SKM-1 (cell line): ENCODE measurements at regions not wholly inside any gene's neighbourhood (a gene's known extent, or its start where the extent isn't known, plus 50 kb on each side); places are given as distances from the start of the nearest gene placed in this dataset.
"Not testable (repeated sequence)": the region's sequence is repeated elsewhere in the genome, so short reads cannot be mapped to it uniquely, and the experiment has no call there.

Experiments used
- DNase-seq: peaks from one replicate; lab custom pipeline; 2025; ENCODE audit not compliant: unreplicated experiment; lab: John Stamatoyannopoulos, UW

DNA sequence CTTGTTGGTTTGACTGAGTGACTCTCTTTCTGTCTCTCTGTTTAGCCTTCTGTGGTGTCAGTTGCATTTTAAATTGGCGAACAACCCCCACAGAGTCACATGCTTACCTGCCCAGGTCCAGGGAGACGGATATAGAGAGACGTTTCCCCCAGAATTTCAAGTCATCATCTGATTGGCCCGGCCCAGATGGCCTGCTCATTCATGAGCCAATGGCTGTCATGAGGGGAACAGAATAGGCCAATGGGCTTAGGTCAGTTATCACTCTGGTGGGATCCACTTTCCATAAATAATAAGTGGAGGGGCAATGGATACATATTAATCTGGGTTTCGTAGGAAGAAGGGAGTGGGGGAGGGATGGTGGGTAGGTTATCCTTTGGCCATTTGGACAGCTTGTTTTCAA, 150.0 kb upstream of the SPRED2 start:
- DNase-seq: no peak

DNA sequence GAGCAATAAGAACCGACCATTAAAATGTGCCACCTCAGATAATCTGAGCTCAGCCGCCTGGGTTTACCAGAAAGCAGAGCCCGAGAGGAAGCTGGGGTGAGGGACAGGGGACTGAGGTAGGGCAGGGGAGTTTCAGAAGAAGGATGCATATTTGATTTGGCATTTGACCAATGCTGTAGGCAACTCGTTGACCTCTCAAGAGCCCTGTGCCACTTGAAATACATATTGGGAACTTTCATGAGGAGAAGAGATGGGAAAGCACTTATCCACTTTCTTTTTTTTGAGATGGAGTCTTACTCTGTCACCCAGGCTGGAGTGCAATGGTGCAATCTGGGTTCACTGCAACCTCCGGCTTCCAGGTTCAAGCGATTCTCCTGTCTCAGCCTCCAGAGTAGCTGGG, 148.4 kb upstream of the SPRED2 start:
- no peak for DNase-seq

DNA sequence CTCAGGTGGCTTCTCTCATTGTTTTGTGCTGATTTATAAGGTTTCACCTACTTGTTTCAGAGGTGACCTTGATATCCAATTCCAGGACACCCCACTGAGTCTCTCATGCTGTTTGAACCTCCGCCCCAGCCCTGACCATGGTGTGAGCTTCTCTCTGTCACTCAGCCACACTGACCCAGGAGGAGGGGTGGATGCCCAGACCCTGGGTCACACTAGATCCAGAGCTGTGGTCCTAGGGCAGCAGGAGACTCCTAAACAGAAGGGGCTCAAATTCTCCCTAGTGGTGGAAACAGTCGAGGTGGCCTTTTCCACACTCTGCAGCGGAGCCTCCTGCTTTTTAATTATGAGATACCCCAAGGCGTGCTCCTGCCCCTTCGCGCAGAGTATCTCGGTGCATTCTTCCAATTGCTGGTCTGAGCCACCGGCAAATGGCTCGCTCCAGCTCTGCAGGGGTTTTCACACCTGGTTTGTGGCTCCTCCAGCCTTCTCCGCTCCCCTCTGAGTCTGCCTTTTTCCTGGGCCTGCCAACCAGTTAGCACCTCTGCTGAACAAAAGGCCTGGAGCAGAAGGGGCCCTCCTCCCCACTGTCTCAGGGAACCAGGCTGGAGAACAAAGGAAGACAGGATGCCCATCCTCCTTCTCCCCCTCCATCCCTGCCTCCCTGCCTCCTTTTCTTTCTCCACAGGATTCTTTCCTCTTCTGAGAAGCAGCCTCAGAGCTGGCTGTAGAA, 147.3 kb upstream of the SPRED2 start:
- DNase-seq: no peak

DNA sequence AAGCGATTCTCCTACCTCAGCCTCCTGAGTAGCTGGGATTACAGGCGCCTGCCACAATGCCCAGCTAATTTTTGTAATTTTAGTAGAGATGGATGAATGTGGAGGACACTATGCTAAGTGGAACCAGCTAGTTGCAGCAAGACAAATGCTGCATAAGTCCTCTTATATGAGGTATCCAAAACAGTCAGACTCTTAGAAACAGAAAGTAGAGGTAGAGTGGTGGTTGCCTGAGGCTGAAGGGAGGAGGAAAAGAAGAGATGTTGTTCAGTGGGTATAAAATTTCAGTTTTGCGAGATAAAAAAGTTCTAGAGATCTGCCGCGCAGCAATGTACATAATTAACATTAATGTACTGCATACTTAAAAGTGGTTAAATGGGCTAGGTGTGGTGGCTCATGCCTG, 145.3 kb upstream of the SPRED2 start:
- DNase-seq: no peak

DNA sequence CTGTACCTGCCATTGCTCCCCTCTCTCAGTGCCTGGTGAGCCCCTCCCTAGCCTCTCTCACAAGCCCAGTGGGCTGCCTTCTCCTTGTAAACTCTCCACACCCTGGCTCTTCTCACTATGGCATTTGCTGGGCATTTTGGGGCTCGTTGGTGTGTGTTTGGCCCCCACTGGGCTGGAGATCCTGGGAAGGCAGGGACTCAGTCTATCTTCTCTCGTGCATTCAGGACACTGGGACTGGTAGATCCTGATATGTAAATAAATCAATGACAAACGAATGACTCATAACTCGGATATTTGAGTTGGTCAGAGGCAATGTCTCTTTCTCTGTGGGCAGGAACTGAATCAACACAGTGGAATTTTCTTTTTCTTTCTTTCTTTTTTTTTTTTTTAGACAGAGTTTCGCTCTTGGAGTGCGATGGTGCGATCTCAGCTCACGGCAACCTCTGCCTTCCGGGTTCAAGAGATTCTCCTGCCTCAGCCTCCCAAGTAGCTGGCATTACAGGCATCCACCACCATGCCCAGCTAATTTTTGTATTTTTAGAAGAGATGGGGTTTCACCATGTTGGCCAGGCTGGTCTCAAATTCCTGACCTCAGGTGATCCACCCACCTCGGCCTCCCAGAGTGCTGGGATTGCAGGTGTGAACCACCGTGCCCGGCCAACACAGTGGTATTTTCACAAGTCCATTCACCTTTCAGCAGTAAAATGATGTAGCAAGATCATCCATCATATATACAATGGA, 144.6 kb upstream of the SPRED2 start:
- DNase-seq: no peak

DNA sequence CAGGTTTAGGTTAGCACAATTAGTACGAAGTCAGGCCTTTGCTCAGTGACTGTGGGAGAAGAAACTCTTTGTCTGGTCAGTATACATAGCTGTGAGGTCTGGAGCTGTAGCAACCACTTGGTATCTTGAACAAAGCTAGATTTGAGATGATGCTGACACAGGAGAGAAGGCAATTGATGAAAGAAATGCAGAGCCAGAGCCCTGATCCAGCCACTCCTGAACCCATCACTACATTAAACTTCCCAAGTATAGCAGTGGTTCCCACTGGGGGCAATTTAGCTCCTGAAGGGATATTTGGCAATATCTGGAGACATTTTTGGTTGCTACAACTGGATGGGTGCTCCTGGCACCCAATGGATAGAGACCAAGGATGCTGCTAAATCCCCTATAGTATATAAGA, 143.9 kb upstream of the SPRED2 start:
- no peak for DNase-seq

DNA sequence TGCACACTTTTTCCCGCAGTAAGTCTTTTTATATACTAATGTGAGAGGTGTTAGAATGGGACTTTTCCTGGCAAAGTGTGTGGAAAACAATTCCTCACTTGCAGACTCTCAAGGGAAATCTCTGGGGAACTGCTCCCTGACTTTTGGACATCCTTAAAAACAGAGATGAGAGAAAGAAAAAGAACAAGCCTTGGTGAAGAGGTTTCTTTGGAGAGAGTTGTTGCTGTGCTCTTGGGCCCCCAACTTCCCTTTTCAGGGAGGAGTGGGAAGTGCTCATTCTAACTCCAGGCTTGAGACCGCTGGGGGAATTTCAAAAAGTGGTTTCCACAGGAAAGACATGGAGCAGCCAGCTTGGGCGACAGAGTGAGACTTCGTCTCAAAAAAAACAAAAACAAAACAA, 142.6 kb upstream of the SPRED2 start:
- DNase-seq: no peak

DNA sequence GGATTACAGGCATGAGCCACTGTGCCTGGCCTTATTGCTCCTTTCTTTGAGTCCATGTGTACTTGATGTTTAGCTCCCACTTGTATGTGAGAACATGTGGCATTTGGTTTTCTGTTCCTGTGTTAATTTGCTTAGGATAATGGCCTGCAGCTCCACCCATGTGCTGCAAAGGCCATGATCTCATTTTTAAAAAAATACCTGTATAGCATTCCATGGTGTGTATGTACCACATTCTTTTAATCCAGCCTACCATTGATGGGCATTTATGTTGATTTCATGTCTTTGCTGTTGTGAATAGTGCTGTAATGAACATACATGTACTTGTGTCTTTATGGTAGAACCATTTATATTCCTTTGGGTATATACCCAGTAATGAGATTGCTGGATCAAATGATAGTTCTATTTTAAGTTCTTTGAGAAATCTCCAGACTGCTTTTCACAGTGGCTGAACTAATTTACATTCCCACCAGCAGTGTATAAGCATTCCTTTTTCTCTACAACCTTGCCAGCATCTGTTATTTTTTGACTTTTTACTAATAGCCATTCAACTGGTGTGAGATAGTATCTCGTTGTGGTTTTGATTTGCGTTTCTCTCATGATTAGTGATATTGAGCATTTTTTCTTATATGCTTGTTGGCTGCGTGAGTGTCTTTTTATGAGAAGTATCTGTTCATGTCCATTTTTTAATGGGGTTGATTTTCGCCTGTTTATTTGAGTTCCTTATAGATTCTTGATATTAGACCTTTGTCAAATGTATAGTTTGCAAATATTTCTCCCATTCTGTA, 136.4 kb upstream of the SPRED2 start:
- DNase-seq: not testable (repeated sequence)

DNA sequence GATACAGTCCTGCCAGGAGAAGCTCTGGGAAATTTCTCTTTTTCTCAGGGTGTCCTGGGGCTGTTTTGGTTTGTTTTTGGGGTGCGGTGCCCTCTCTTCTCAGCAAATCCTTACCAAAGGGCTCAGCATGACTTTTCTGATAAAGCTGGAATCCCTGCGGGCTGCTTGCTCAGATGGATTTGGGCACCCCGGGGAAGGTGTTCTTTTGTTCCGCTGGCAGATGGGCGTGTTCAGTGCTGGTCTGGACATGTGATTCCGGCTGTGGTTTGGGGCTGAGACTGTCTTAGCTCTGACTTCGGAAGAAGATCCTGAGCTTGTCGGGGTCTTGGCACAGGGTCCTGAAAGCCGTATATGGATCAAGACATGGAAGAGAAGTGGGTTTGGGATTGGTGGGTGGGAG, 134.2 kb upstream of the SPRED2 start:
- DNase-seq: no peak

DNA sequence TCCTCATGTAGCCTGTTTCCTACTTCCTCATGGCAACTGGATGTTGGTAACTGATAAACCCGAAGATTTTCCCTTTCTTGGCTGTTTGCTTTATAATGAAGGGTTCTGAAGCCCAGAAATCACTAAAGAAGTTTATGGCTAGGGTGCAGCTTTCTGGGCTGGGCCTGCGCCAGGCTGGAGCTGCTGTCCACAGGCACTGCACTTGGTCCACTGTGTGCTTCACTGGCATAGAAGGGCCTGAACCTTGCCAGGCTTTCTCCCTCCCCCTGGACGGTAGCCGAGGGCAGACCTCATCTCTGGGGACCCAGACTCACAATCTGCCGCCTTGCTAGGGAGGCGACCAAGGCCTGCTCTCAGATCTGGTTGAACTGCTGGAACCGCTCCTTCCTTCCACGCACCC, 133.3 kb upstream of the SPRED2 start:
- DNase-seq: no peak

DNA sequence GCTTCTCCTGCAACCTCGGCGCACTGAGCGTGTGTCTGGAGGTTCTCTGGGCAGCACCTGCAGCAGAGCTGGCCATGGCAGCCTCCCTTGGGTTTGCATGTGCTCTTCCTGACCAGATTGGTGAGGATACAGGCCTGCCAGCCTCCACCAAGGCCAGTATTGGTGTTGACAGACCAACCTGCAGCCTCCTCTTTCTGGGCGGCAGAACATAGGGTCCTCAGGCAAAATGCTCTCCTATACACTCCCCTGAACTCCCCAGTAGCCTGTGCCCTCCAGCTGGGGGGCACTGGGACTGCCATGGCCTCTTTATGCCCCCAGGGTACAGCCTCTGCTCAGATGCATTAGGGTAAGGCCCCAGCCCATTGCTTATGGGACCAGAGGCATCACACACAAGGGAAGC, 131.9 kb upstream of the SPRED2 start:
- DNase-seq: no peak

DNA sequence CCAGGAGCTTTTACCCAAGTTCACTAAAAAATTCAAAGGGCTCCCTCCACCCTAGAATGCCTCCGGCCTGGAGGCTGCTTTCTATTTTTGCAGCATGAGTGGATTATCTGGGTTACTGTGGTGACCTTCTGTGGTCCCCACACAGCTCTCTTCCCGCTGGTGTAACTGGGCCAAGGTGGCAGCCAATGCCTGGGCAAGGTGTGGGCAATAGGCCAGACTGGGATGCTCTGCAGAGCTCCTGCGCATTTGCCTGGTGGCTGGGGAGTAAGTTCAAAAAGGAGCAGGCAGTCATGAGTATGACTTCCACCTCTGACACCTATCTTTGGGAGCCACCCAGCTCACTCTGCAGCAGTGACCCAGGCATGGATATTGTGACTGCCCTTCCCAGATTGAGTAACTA, 130.5 kb upstream of the SPRED2 start:
- no peak for DNase-seq

DNA sequence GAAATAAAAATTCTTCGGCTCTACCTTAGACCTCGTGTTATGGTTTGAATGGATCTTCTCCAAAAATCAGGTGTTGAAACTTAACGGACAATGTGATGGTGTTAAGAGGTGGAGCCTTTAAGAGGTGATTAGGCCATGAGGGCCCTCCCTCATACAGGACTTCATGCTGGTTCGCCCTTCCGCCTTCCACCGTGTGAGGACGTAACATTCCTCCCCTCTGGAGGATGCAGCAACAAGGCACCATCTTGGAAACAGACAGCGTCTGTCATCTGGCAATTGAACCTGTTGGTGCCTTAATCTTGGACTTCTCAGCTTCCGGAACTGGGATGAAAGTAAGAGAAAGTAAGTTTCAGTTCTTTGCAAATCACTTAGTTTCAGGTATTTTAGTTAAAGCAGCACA, 126.3 kb upstream of the SPRED2 start:
- no peak for DNase-seq

DNA sequence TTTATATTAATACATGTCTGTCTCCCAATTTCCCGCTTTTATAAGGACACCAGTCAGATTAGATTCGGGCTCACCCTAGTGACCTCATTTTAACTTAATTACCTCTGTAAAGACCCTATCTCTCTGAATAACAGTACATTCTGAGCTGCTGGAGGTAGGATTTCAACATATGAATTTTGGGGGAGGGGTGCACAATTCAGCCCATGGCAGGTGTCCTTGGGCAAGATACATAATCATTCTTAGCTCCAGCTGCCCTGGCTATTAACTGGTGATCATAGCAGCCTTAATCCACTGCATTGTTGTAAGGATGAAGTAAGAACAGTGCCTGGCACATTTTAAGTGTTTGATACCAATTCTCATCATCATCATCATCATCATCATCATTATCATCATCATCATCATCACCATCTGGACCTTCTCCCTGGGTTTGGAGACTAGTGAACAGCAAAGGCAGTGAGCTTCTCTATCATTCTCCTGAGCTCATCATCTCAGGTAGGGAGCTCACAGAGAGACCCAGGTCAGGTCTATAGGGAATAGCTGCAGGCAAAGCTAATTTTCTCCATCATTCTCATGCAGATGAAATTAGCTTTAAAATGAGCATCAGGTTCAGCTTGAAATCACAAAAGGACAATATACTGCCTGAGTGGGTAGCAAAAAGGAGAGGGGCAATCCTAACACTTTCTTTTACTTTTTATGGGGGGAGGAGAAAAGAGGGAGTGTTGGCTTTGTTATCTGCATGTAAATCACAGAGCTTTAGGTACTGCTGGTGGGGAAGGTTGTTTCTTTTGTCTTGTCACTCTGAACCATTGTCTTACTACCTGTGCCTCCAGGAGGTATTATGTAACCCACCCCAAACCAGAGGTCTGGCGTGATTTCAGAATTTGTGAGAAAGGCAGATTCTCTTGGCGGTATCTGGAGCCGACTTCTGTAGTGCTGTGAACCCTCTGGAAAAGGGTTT, 125.5 kb upstream of the SPRED2 start:
- DNase-seq: no peak

DNA sequence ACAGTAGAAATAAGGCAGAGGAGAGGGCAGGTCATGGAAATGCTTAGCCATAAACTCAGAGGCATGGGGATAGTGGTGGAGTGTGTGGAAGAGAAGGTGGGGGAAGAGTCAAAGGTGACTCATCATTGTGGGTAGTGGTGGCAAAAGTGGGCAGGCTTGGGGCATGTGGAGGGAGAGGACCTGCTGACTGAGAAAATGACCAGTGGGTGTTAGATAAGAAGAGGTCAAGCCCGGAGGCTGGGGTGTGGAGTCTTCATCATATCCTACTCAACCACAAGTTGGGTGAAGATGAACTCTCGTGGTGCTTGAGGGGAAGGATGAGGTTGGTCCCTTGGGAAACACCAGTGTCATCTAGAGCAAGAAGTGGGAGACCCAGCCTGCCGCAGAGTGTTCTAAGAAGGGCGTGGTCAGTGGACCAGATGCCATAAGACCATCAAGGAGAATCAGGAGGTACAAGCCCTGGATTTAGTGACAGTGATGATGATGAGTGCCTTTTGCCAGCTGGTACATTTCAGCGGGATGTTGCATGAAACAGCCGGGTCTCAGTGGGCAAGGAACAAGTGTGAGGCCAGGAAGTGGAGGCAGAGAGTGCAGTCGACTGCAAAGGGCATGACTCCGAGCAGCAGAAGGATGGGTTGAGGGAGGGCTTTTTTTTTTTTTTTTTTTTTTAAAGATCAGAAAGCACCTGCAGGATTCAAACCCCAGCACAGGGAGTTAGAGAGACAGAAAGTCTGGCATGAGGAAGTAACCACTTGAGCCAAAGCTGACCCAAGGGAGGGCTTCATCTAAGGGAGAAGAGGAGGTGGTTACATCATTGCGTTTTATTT, 122.6 kb upstream of the SPRED2 start:
- no peak for DNase-seq

DNA sequence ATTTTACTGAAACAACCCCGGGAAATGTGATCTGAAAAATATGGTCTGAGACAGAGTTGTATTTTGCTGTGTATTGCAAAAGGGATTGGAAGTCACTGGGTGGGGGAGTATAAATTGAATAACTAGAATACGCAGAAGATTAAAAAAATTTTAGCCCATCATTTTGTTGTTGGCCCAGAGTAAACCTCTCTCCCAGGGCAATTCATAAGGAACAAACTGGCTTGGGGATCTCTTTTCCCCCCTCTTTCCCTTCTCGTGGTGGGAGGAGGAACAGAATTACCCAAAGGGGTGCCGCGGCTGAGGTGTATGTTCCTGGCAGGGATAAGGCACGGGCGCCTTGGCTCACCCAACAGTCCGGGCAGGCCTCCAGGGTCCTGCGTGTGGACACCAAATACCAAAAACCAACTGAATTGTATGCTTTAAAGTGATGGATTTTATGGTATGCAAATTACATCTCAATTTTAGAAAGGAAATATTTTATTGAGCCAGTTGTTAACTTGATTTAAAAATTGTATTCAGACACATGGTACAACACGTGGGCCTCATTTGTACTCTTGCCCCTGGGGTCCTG, 121.2 kb upstream of the SPRED2 start:
- no peak for DNase-seq

DNA sequence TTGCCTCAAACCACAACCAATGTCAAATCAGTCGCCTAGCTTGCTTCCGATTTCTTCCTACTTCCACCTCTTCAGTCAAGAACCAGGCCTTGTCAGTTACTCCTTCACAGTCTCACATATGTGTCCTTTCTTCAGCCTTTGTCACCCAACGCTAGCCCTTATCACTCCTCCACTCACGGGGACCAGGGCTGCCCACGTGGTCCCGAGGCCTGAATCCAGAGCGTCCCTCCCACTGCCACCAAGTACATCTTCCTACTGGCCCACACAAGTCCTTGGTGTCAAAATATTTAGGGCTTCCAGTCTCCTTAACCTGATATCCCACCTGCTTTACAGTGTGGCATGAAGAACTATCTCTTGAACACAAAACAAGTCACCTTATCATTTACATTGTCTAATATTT, 119.1 kb upstream of the SPRED2 start:
- DNase-seq: no peak

DNA sequence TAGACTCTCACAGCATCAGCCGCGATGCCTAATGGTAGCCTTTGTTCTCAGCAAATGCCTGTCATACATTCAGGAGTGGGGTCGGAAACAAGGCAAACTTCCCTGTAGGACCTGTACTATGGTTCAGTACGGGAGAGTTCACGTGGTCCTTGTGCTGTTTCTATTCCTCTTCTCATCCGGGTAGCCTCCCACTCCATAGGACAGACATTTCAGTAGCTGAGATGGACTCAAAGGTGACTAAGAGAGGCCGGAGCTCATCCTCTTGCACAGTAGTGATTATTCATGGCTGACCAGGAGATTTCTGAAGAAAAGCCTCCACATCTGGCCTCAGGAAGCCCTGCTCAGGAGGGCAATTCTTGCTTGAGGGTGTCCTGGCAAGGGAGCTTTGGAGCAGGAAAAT, 117.8 kb upstream of the SPRED2 start:
- DNase-seq: no peak

DNA sequence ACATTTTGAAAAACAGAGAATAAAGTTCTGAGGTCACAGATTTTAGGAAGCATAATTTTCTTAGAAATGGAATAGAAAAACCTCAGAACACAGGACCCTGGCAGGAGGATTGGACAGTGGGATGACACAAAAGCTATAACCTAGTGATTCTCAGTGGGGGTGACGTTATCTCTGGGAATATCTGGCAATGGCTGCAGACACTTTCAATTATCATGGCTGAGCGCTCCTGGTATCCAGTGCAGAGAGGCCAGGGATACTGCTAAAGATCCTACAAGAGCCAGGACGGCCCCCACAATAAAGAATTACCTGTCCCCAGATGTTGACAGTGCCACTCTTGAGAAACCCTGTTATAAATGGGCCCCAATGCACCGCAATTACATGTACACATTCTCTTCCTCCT, 117.2 kb upstream of the SPRED2 start:
- no peak for DNase-seq

DNA sequence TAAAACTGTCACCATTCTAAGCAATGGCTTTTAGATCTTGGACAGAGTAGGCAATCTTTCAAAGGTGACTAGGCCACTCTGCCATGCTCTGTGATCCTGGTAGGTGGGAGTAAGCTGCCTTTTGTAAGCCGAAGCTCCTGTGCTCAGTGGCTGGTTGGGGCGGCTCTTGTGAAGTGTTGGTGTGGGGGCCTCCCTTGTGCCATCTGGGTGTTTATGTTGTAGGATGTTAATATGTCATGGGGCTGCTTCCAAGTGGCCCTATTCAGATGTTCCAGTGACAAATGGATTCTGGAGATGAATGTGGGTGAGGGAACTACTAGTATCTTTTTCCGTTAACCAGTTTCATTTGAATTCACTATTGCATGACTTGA, 116.8 kb upstream of the SPRED2 start:
- no peak for DNase-seq
